ENCODE measurements at regions not wholly inside any gene's neighbourhood (a gene's known extent, or its start where the extent isn't known, plus 50 kb on each side); places are given as distances from the start of the nearest gene placed in this dataset.

DNA sequence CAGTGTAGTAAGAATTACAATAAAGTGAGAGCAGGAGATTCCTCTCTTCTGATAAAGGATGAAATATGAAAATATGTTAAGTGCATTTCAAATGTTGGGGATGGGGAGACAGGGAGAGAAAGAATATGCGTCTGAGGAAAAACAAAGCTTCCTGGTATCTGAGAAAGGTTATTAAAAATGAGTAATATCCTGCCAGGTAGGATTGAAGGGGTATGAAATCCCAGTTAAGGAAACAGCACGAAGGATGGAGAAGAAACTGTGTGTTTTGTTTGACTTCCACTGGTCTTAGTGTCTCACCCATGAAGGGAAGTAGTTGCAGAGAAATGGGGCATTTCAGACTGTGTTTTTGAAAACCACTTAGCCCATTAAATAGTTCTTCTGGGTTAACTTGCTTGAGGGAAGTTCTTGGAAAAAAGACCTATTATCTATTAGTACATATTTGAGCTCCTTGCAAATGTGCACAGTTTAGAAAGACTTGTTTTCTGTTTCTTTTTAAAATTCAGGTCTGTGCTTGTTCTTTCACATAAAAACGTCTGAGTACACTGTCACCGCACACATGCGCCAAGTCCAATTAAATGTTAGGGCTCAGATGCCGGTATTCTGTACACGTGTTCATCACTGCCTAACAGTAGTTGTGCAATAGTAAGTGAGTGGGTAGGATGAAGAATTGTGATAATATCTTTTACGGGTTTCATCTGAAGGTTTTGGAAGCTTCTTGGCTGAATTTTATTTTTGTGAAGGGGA, 196.1 kb upstream of the P2RY1 start:
- no peak overlapping the region for H3K27ac ChIP-seq (ENCODE audit: low read depth in 1 of 2, low read length in 1 of 2)
- no peaks in the 10 kb centered on the region for H3K27me3 ChIP-seq (ENCODE audit: control insufficient read depth in 3 of 3, insufficient read depth in 3 of 3, low read length in 2 of 3)
- TF ChIP-seq, protein P1, sequence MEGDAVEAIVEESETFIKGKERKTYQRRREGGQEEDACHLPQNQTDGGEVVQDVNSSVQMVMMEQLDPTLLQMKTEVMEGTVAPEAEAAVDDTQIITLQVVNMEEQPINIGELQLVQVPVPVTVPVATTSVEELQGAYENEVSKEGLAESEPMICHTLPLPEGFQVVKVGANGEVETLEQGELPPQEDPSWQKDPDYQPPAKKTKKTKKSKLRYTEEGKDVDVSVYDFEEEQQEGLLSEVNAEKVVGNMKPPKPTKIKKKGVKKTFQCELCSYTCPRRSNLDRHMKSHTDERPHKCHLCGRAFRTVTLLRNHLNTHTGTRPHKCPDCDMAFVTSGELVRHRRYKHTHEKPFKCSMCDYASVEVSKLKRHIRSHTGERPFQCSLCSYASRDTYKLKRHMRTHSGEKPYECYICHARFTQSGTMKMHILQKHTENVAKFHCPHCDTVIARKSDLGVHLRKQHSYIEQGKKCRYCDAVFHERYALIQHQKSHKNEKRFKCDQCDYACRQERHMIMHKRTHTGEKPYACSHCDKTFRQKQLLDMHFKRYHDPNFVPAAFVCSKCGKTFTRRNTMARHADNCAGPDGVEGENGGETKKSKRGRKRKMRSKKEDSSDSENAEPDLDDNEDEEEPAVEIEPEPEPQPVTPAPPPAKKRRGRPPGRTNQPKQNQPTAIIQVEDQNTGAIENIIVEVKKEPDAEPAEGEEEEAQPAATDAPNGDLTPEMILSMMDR (IDR thresholded peaks at IDR 0.05; ENCODE audit: control extremely low read depth, extremely low read depth) = no peak
- DNase-seq = peak in 2 of 3 donors; percentile 37 to 72
- no peak overlapping the region for H3K9ac ChIP-seq (ENCODE audit: insufficient read depth in 1 of 2, low read length in 2 of 2)
- peaks cover 0 to 23% (median 0%) of the 10 kb centered on the region in 5 donors for H3K4me1 ChIP-seq (ENCODE audit: control insufficient read depth in 5 of 5, insufficient read depth in 5 of 5, low read length in 5 of 5)
- no peaks in the 10 kb centered on the region for H3K9me3 ChIP-seq (ENCODE audit: control insufficient read depth in 4 of 4, insufficient read depth in 3 of 4, low read length in 3 of 4)
- H3K4me3 ChIP-seq = no peak overlapping the region
- WGBS, 2 donors = 66 to 80% methylated on average over 8 of the region's 8 CpGs
- no peak for ATAC-seq (ENCODE audit: insufficient read depth, low FRiP score)
- H3K36me3 ChIP-seq (ENCODE audit: control insufficient read depth in 4 of 4, insufficient read depth in 4 of 4, low read length in 4 of 4) = no peaks in the 10 kb centered on the region

DNA sequence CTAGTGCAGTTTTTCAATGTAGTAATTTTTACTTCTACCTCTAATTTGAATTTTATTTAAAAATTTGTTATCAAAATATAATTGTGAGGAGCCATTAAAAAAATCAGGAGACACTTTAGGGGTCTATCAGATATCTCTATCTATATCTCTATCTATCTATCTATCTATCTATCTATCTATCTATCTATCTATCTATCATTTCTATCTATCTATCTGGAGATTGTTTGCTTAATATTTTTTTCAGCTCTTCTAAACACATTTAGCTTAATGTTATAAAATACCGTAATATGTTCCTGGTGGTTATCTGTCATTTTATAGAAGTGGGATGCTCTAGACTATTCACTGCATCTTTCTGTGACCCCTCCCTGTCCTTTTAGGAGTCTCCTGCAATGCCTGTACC, 193.7 kb upstream of the P2RY1 start:
- no peak for DNase-seq
- Histone ChIP-seq H3K27me3 (ENCODE audit: control insufficient read depth in 3 of 3, insufficient read depth in 3 of 3, low read length in 2 of 3) (no peaks in the 10 kb centered on the region), H3K9ac (ENCODE audit: insufficient read depth in 1 of 2, low read length in 2 of 2) (no peak overlapping the region), H3K27ac (ENCODE audit: low read depth in 1 of 2, low read length in 1 of 2) (no peak overlapping the region), H3K36me3 (ENCODE audit: control insufficient read depth in 4 of 4, insufficient read depth in 4 of 4, low read length in 4 of 4) (no peaks in the 10 kb centered on the region), H3K4me1 (ENCODE audit: control insufficient read depth in 5 of 5, insufficient read depth in 5 of 5, low read length in 5 of 5) (peaks cover 0 to 18% (median 1%) of the 10 kb centered on the region in 5 donors), H3K4me3 (no peak overlapping the region), H3K9me3 (ENCODE audit: control insufficient read depth in 4 of 4, insufficient read depth in 3 of 4, low read length in 3 of 4) (peaks cover 0 to 3% (median 1%) of the 10 kb centered on the region in 4 donors)
- 97 to 98% methylated on average over 1 of the region's 1 CpG for WGBS, 2 donors
- no peak for ATAC-seq (ENCODE audit: insufficient read depth, low FRiP score)
- TF ChIP-seq, protein P1 (IDR thresholded peaks at IDR 0.05; ENCODE audit: control extremely low read depth, extremely low read depth) = no peak

DNA sequence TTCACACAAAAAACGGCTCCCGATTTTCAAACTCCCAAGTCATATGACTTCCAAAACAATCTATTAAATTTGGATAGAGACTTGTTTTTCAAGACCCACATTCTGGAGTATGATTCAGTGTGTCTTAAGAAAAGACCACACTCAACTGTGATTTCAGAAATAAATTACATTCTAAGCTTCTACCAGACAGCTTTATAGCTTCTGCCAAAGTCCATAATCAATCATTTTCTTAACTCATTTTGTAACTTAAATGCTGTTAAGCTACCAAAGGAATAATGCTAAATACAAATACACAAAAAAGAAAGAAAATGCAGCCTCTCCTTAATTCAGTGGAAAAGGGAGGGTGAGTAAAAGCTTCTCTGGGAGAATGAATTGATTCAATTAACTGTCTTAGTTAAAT, 192.3 kb upstream of the P2RY1 start:
- TF ChIP-seq, protein P1 (IDR thresholded peaks at IDR 0.05; ENCODE audit: control extremely low read depth, extremely low read depth) = no peak
- no peak overlapping the region for H3K27ac ChIP-seq (ENCODE audit: low read depth in 1 of 2, low read length in 1 of 2)
- ATAC-seq (ENCODE audit: insufficient read depth, low FRiP score) (no peak), DNase-seq (peak in 2 of 3 donors; percentile 53 to 81)
- H3K36me3 ChIP-seq (ENCODE audit: control insufficient read depth in 4 of 4, insufficient read depth in 4 of 4, low read length in 4 of 4) = no peaks in the 10 kb centered on the region
- 88 to 91% methylated on average over 2 of the region's 2 CpGs for WGBS, 2 donors
- no peak overlapping the region for H3K4me3 ChIP-seq
- H3K4me1 ChIP-seq (ENCODE audit: control insufficient read depth in 5 of 5, insufficient read depth in 5 of 5, low read length in 5 of 5) = peaks cover 0 to 18% (median 1%) of the 10 kb centered on the region in 5 donors
- H3K9ac ChIP-seq (ENCODE audit: insufficient read depth in 1 of 2, low read length in 2 of 2) = no peak overlapping the region
- peaks cover 0 to 3% (median 1%) of the 10 kb centered on the region in 4 donors for H3K9me3 ChIP-seq (ENCODE audit: control insufficient read depth in 4 of 4, insufficient read depth in 3 of 4, low read length in 3 of 4)
- H3K27me3 ChIP-seq (ENCODE audit: control insufficient read depth in 3 of 3, insufficient read depth in 3 of 3, low read length in 2 of 3) = no peaks in the 10 kb centered on the region

Data from lung (tissue), 11 donors.